Heart left ventricle (tissue), 16 donors: ENCODE measurements at regions not wholly inside any gene's neighbourhood (a gene's known extent, or its start where the extent isn't known, plus 50 kb on each side); places are given as distances from the start of the nearest gene placed in this dataset.

Experiments
- ATAC-seq, 4 donors: fragments of 200-7000 bp; cut with Tn5 transposase; one replicate each; pipeline ENCODE4 v1.9.1; 2020 to 2022; ENCODE audit warnings: moderate library complexity in 4 of 4, mild to moderate bottlenecking in 3 of 4, moderate number of reproducible peaks in 1 of 4
- DNase-seq, 5 donors: peaks; one replicate each; pipeline ENCODE4 v3.0.0-alpha.2; 2020
- H3K27ac ChIP-seq, 12 donors: fragments of 200-600 bp; sonication (generic) in 4 of 12; one replicate each; pipeline versions ENCODE4 v1.5.0 to v1.8.0; 2016 to 2022; ENCODE audit warnings: mild to moderate bottlenecking in 2 of 12
- H3K27me3 ChIP-seq, 9 donors: fragments of 200-600 bp; sonication (generic) in 2 of 9; one replicate each; pipeline versions ENCODE4 v1.5.1 to v1.8.0; 2016 to 2022; ENCODE audit warnings: mild to moderate bottlenecking in 3 of 9
- H3K36me3 ChIP-seq, 9 donors: fragments of 200-600 bp; sonication (generic) in 2 of 9; one replicate each; pipeline versions ENCODE4 v1.5.0 to v1.8.0; 2018 to 2022; ENCODE audit warnings: mild to moderate bottlenecking in 2 of 9
- H3K4me1 ChIP-seq, 12 donors: fragments of 200-600 bp; sonication (generic) in 4 of 12; one replicate each; pipeline versions ENCODE4 v1.5.0 to v1.8.0; 2016 to 2022; ENCODE audit warnings: mild to moderate bottlenecking in 3 of 12
- H3K4me3 ChIP-seq, 12 donors: fragments of 200-600 bp; sonication (generic) in 4 of 12; one replicate each; pipeline versions ENCODE4 v1.5.0 to v1.8.0; 2017 to 2022; ENCODE audit warnings: mild to moderate bottlenecking in 9 of 12, moderate library complexity in 4 of 12
- H3K9me3 ChIP-seq, 12 donors: fragments of 200-600 bp; sonication (generic) in 4 of 12; one replicate each; pipeline versions ENCODE4 v1.5.0 to v1.8.0; 2016 to 2022; ENCODE audit warnings: mild to moderate bottlenecking in 1 of 12
- CTCF ChIP-seq, 12 donors: fragments of 200-600 bp; sonication (generic) in 4 of 12; IDR thresholded peaks; one replicate each; pipeline versions ENCODE4 v1.5.0 to v1.8.0; 2018 to 2022; ENCODE audit warnings: antibody characterized with exemption in 12 of 12, mild to moderate bottlenecking in 5 of 12
- POLR2A ChIP-seq, 2 donors: fragments of 450-650 bp; IDR thresholded peaks; one replicate each; pipeline ENCODE4 v1.6.1; 2017; ENCODE audit warnings: antibody characterized with exemption in 2 of 2, mild to moderate bottlenecking in 2 of 2, moderate library complexity in 2 of 2
- WGBS, 4 donors: extraction: QIAGEN DNeasy Blood & Tissue Kit in 2 of 4; methylation state at CpG; one replicate each; pipeline versions ENCODE4 v1.1.5 to v1.1.7; 2013 to 2018; 5-methylcytosine and 5-hydroxymethylcytosine counted together
- intact Hi-C, 10 donors: fragments of 100-400 bp; cut with DNase I; formaldehyde crosslinking; loops; one replicate each; pipeline versions ENCODE4 v1.11.1 to v1.14.2; 2022
- donor health status: ischemic (EF 13 %, LVEDD 7.1; RV severe dilation, severe dysfunction).
- donor health status: healthy with polysubstance abuse.
- donor health status: DM: no; HTN: yes; CAD: no.
- donor health status: DM: no; HTN: no; CAD: no.
- donor health status: ischemic (EF 25% LVEDD 6.9; RV normal size, moderate dysfunction).
- donor health status: ischemic (EF 25% LVEDD 5.7; RV mildly dilated, moderate dysfunction).
- donor health status: healthy.
- donor health status: DM: yes; HTN: yes; CAD: no.
- donor health status: ischemic (EF 35%, LVEDD 5.7; RV mildly dilated, moderate dysfunction).
- donor health status: nonischemic (EF 11% LVEDD 7.7; RV severe dilation, severe dysfunction).
- donor health status: DM: yes; HTN: yes; CAD: no.
- donor health status: PGD.
- donor health status: ischemic (EF 29% LVEDD 5.4; RV normal size, mild dysfunction).
- donor health status: nonischemic (EF 23%, LVEDD 6.1; RV moderate dilation, normal function).

GRCh38 chr10:78462176-78462575 is 428.5 kb downstream of the RPS24 start:
- peaks cover 0 to 9% (median 0%) of the 10 kb centered on the region in 12 donors for H3K4me1 ChIP-seq
- no peak overlapping the region for H3K4me3 ChIP-seq
- H3K9me3 ChIP-seq, result no peaks in the 10 kb centered on the region
- ATAC-seq, result no peak
- H3K36me3 ChIP-seq, result no peaks in the 10 kb centered on the region
- TF ChIP-seq POLR2A (IDR thresholded peaks at IDR 0.05) (no peak), CTCF (IDR thresholded peaks at IDR 0.05) (no peak)
- 71 to 97% (median 85%) methylated on average over 4 of the region's 4 CpGs for WGBS, 4 donors
- intact Hi-C loops, result no loop called here
- H3K27me3 ChIP-seq, result no peaks in the 10 kb centered on the region
- no peak for DNase-seq
- no peak overlapping the region for H3K27ac ChIP-seq

GRCh38 chr10:78462726-78463228 is 429.1 kb downstream of the RPS24 start:
- Histone ChIP-seq H3K36me3 (no peaks in the 10 kb centered on the region), H3K4me3 (no peak overlapping the region), H3K27ac (no peak overlapping the region), H3K9me3 (no peaks in the 10 kb centered on the region), H3K27me3 (no peaks in the 10 kb centered on the region), H3K4me1 (peaks cover 0 to 9% (median 0%) of the 10 kb centered on the region in 12 donors)
- no peak for DNase-seq
- no peak for ATAC-seq
- WGBS, 4 donors, result 77 to 86% (median 79%) methylated on average over 7 of the region's 7 CpGs
- no peak for TF ChIP-seq POLR2A (IDR thresholded peaks at IDR 0.05)
- no peak for TF ChIP-seq CTCF (IDR thresholded peaks at IDR 0.05)
- intact Hi-C loops, result no loop called here

GRCh38 chr10:78464118-78464855 is 430.6 kb downstream of the RPS24 start:
- WGBS, 4 donors, result 62 to 80% (median 70%) methylated on average over 3 to 4 of the region's 4 CpGs
- no peak for ATAC-seq
- intact Hi-C loops, result no loop called here

More at GRCh38 chr10:78464118-78464855, 430.6 kb downstream of the RPS24 start:
- no peaks in the 10 kb centered on the region for H3K36me3 ChIP-seq
- no peaks in the 10 kb centered on the region for H3K4me1 ChIP-seq
- no peak for TF ChIP-seq CTCF (IDR thresholded peaks at IDR 0.05)
- TF ChIP-seq POLR2A (IDR thresholded peaks at IDR 0.05), result no peak
- H3K27me3 ChIP-seq, result no peaks in the 10 kb centered on the region
- no peak overlapping the region for H3K4me3 ChIP-seq
- no peak overlapping the region for H3K27ac ChIP-seq
- DNase-seq, result no peak
- no peaks in the 10 kb centered on the region for H3K9me3 ChIP-seq
